HUES6 (cell line): ENCODE measurements at regions not wholly inside any gene's neighbourhood (a gene's known extent, or its start where the extent isn't known, plus 50 kb on each side); places are given as distances from the start of the nearest gene placed in this dataset.

Source experiments
- H3K27ac ChIP-seq: 2 replicates; pipeline ENCODE4 v1.7.0; 2013; ENCODE audit warnings: low read depth, mild to moderate bottlenecking, low read length, inconsistent platforms
- H3K27me3 ChIP-seq: 2 replicates; pipeline ENCODE4 v1.6.1; 2013; ENCODE audit warnings: low read length; ENCODE audit not compliant: control insufficient read depth, insufficient read depth
- H3K36me3 ChIP-seq: 2 replicates; pipeline ENCODE4 v1.6.1; 2013; ENCODE audit warnings: low read length; ENCODE audit not compliant: control insufficient read depth, insufficient read depth
- H3K4me1 ChIP-seq: 2 replicates; pipeline ENCODE4 v1.6.1; 2013; ENCODE audit warnings: low read length; ENCODE audit not compliant: control insufficient read depth, insufficient read depth
- H3K4me3 ChIP-seq: 2 replicates; pipeline ENCODE4 v1.5.1; 2013; ENCODE audit warnings: low read depth, low read length
- H3K9ac ChIP-seq: one replicate; pipeline ENCODE4 v1.6.1; 2013; ENCODE audit warnings: mild to moderate bottlenecking, low read length
- H3K9me3 ChIP-seq: 2 replicates; pipeline ENCODE4 v1.6.1; 2013; ENCODE audit warnings: low read depth, low read length; ENCODE audit not compliant: control insufficient read depth, insufficient read depth

- H3K4me1 ChIP-seq, result peaks cover 34% of the 10 kb centered on the region; the same call in 1 of the 2 replicates
- no peak overlapping the region for H3K9ac ChIP-seq
- H3K4me3 ChIP-seq, result no peak overlapping the region
- H3K36me3 ChIP-seq, result no peaks in the 10 kb centered on the region
- no peaks in the 10 kb centered on the region for H3K27me3 ChIP-seq
- H3K27ac ChIP-seq, result no peak overlapping the region
- no peaks in the 10 kb centered on the region for H3K9me3 ChIP-seq
Observed at GRCh38 chr16:86048882-86049585, 150.1 kb downstream of the IRF8 start.

- Histone ChIP-seq H3K36me3 (no peaks in the 10 kb centered on the region), H3K4me1 (peaks cover 34% of the 10 kb centered on the region; the same call in 1 of the 2 replicates), H3K27me3 (no peaks in the 10 kb centered on the region), H3K9ac (no peak overlapping the region), H3K4me3 (no peak overlapping the region), H3K9me3 (no peaks in the 10 kb centered on the region), H3K27ac (no peak overlapping the region)
Observed at GRCh38 chr16:86049641-86050040, 150.7 kb downstream of the IRF8 start.

GRCh38 chr16:86050111-86050510 lies 151.1 kb downstream of the IRF8 start:
- no peaks in the 10 kb centered on the region for H3K27me3 ChIP-seq
- peaks cover 30% of the 10 kb centered on the region; the same call in 1 of the 2 replicates for H3K4me1 ChIP-seq
- H3K4me3 ChIP-seq, result no peak overlapping the region

GRCh38 chr16:86050591-86051367 lies 151.8 kb downstream of the IRF8 start:
- H3K36me3 ChIP-seq, result no peaks in the 10 kb centered on the region
- H3K9ac ChIP-seq, result no peak overlapping the region
- peaks cover 30% of the 10 kb centered on the region; the same call in 1 of the 2 replicates for H3K4me1 ChIP-seq
- H3K4me3 ChIP-seq, result no peak overlapping the region
- no peak overlapping the region for H3K27ac ChIP-seq
- H3K27me3 ChIP-seq, result no peaks in the 10 kb centered on the region
- H3K9me3 ChIP-seq, result no peaks in the 10 kb centered on the region

More at GRCh38 chr16:86050111-86050510, 151.1 kb downstream of the IRF8 start:
- Histone ChIP-seq H3K9me3 (no peaks in the 10 kb centered on the region), H3K27ac (no peak overlapping the region), H3K36me3 (no peaks in the 10 kb centered on the region), H3K9ac (no peak overlapping the region)

- Histone ChIP-seq H3K9ac (no peak overlapping the region), H3K27me3 (no peaks in the 10 kb centered on the region)
Observed at GRCh38 chr16:86051368-86052114, 152.6 kb downstream of the IRF8 start.

GRCh38 chr16:86052115-86052670 lies 153.2 kb downstream of the IRF8 start:
- Histone ChIP-seq H3K4me1 (peaks cover 17% of the 10 kb centered on the region; the same call in 1 of the 2 replicates), H3K9me3 (no peaks in the 10 kb centered on the region), H3K27me3 (no peaks in the 10 kb centered on the region), H3K27ac (no peak overlapping the region), H3K4me3 (no peak overlapping the region), H3K36me3 (no peaks in the 10 kb centered on the region), H3K9ac (no peak overlapping the region)

More at GRCh38 chr16:86051368-86052114, 152.6 kb downstream of the IRF8 start:
- Histone ChIP-seq H3K9me3 (no peaks in the 10 kb centered on the region), H3K36me3 (no peaks in the 10 kb centered on the region), H3K4me1 (peaks cover 23% of the 10 kb centered on the region; the same call in 1 of the 2 replicates), H3K27ac (no peak overlapping the region), H3K4me3 (no peak overlapping the region)

- H3K9ac ChIP-seq, result no peak overlapping the region
- peaks cover 10% of the 10 kb centered on the region; the same call in 1 of the 2 replicates for H3K4me1 ChIP-seq
- H3K9me3 ChIP-seq, result no peaks in the 10 kb centered on the region
- no peak overlapping the region for H3K4me3 ChIP-seq
- H3K36me3 ChIP-seq, result no peaks in the 10 kb centered on the region
- no peaks in the 10 kb centered on the region for H3K27me3 ChIP-seq
- no peak overlapping the region for H3K27ac ChIP-seq
Observed at GRCh38 chr16:86052926-86053325, 154.0 kb downstream of the IRF8 start.

GRCh38 chr16:86059253-86060171 lies 160.6 kb downstream of the IRF8 start:
- Histone ChIP-seq H3K4me3 (no peak overlapping the region), H3K4me1 (no peaks in the 10 kb centered on the region), H3K27me3 (peaks cover 23% of the 10 kb centered on the region), H3K27ac (no peak overlapping the region), H3K36me3 (no peaks in the 10 kb centered on the region), H3K9me3 (no peaks in the 10 kb centered on the region), H3K9ac (no peak overlapping the region)

- no peak overlapping the region for H3K9ac ChIP-seq
- peaks cover 23% of the 10 kb centered on the region for H3K27me3 ChIP-seq
- no peaks in the 10 kb centered on the region for H3K9me3 ChIP-seq
- H3K36me3 ChIP-seq, result no peaks in the 10 kb centered on the region
- no peaks in the 10 kb centered on the region; the same call in 1 of the 2 replicates for H3K4me1 ChIP-seq
- no peak overlapping the region for H3K4me3 ChIP-seq
- H3K27ac ChIP-seq, result no peak overlapping the region
Observed at GRCh38 chr16:86060381-86061317, 161.7 kb downstream of the IRF8 start.
